ENCODE measurements at regions not wholly inside any gene's neighbourhood (a gene's known extent, or its start where the extent isn't known, plus 50 kb on each side); places are given as distances from the start of the nearest gene placed in this dataset.

DNA sequence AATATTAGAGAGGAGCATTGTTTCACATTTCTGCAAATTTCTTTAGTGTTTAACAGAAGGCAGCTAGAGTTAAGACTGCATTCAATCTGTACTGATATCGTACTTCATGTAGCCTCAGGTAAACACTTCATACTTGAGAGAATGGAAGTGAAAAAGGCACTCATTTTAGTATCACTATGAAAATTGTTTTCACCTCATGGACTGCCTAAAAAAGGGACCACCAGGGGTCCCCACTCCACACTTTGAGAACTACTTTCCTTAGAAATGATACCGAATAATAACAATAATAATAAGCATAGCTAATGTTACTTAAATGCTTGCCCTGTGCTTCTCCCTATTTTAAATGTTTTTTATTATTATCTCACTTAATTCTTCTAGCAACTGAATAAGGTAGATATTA, 95.1 kb downstream of the BLID start:
- TF ChIP-seq, protein P1, sequence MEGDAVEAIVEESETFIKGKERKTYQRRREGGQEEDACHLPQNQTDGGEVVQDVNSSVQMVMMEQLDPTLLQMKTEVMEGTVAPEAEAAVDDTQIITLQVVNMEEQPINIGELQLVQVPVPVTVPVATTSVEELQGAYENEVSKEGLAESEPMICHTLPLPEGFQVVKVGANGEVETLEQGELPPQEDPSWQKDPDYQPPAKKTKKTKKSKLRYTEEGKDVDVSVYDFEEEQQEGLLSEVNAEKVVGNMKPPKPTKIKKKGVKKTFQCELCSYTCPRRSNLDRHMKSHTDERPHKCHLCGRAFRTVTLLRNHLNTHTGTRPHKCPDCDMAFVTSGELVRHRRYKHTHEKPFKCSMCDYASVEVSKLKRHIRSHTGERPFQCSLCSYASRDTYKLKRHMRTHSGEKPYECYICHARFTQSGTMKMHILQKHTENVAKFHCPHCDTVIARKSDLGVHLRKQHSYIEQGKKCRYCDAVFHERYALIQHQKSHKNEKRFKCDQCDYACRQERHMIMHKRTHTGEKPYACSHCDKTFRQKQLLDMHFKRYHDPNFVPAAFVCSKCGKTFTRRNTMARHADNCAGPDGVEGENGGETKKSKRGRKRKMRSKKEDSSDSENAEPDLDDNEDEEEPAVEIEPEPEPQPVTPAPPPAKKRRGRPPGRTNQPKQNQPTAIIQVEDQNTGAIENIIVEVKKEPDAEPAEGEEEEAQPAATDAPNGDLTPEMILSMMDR (IDR thresholded peaks at IDR 0.05), result peak in 5 of 6 experiments; percentile 3 to 40 (median 14)
- no peak for TF ChIP-seq POLR2A (IDR thresholded peaks at IDR 0.05)

Measured in adrenal gland (tissue), 5 donors.